ENCODE measurements at regions not wholly inside any gene's neighbourhood (a gene's known extent, or its start where the extent isn't known, plus 50 kb on each side); places are given as distances from the start of the nearest gene placed in this dataset.

DNA sequence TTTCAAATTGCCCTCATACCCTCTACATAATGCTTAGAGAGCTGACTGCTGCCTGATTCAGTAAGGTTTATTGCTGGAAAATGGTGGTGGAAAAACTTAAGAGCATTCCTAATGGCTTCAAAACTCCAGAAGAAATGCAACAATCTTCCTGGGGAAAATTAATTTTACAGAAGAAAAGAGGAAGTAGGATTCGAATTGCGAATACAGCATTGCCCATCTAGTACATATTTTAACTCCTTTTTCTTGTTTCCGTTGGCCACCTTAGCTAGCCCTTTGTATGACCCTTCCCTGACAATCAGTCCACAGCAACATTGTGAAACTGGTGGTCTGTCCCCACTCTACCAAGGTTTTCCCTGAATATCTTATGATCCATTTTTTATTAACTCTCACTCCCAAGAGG lies 224.7 kb downstream of the MTX2 start:
- H3K79me2 ChIP-seq (ENCODE audit: low read depth) = no peaks in the 10 kb centered on the region
- H3K4me2 ChIP-seq = no peak overlapping the region
- no peak for DNase-seq
- no peaks in the 10 kb centered on the region for H3F3A ChIP-seq (ENCODE audit: insufficient read depth, low read depth)
- intact Hi-C loops (cut with micrococcal nuclease; ENCODE audit: unreplicated experiment) = no loop called here
- H3K36me3 ChIP-seq (ENCODE audit: low read depth) = no peaks in the 10 kb centered on the region
- H3K9me2 ChIP-seq (ENCODE audit: insufficient read depth) = no peaks in the 10 kb centered on the region
- TF ChIP-seq CTCF (conservative IDR thresholded peaks at IDR 0.05) (no peak), EZH2 (IDR thresholded peaks at IDR 0.05; ENCODE audit: low read depth) (no peak)
- H2AFZ ChIP-seq = no peak overlapping the region
- H3K27me3 ChIP-seq (ENCODE audit: insufficient read depth, low read depth) = peaks cover 8% of the 10 kb centered on the region; the same call in 1 of the 2 replicates
- H3K27ac ChIP-seq = no peak overlapping the region
- no peaks in the 10 kb centered on the region for H4K20me1 ChIP-seq (ENCODE audit: insufficient read depth)
- BruUV-seq (replicated peaks) = no TSS peak
- CTCF ChIA-PET = no interaction called here
- H3K9me3 ChIP-seq (ENCODE audit: insufficient read depth, low read depth) = no peaks in the 10 kb centered on the region
- POLR2A ChIA-PET (ENCODE audit: unreplicated experiment) = no interaction called here
- H3K4me3 ChIP-seq = no peak overlapping the region
- H3K4me1 ChIP-seq (replicated peaks; ENCODE audit: insufficient read depth) = no peaks in the 10 kb centered on the region

DNA sequence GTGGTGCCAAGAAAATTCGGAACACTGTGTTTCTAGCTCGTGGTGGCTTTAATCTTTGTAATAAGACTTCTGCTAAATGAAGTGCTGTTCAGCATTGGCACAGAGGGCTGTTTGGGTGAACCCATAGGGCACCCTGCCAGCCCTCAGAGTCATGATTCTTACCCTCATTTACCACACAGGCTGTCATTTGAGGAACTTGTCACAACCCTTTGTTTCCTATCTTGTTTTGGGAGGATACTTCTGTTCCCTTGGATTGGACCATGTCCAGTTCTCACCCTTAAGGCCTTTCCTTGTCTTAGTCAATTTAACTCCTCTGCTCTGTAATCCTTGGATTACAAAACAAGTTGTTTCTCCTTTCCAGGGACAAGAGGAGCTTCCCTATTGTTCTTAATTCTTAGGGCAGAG lies 225.7 kb downstream of the MTX2 start:
- intact Hi-C loops (cut with micrococcal nuclease; ENCODE audit: unreplicated experiment) = no loop called here
- ChIA-PET POLR2A (ENCODE audit: unreplicated experiment) (no interaction called here), CTCF (interaction anchor here (0.6 kb wide), 1 partner anchor 122 kb away, joined by 9 read pairs; no protein-coding TSS in a partner anchor)
- no peak for DNase-seq
- Histone ChIP-seq H3K27ac (no peak overlapping the region), H3K9me2 (ENCODE audit: insufficient read depth) (no peaks in the 10 kb centered on the region), H3F3A (ENCODE audit: insufficient read depth, low read depth) (no peaks in the 10 kb centered on the region), H4K20me1 (ENCODE audit: insufficient read depth) (no peaks in the 10 kb centered on the region), H3K4me3 (no peak overlapping the region), H3K4me2 (no peak overlapping the region), H3K27me3 (ENCODE audit: insufficient read depth, low read depth) (peaks cover 8% of the 10 kb centered on the region; the same call in 1 of the 2 replicates), H3K36me3 (ENCODE audit: low read depth) (no peaks in the 10 kb centered on the region), H3K79me2 (ENCODE audit: low read depth) (no peaks in the 10 kb centered on the region), H2AFZ (no peak overlapping the region), H3K4me1 (replicated peaks; ENCODE audit: insufficient read depth) (no peaks in the 10 kb centered on the region), H3K9me3 (ENCODE audit: insufficient read depth, low read depth) (no peaks in the 10 kb centered on the region)
- no TSS peak for BruUV-seq (replicated peaks)
- TF ChIP-seq CTCF (conservative IDR thresholded peaks at IDR 0.05) (no peak), EZH2 (IDR thresholded peaks at IDR 0.05; ENCODE audit: low read depth) (no peak)

GRCh38 chr2:176495826-176496225 lies 226.6 kb downstream of the MTX2 start:
- Histone ChIP-seq H4K20me1 (ENCODE audit: insufficient read depth) (no peaks in the 10 kb centered on the region), H3K27me3 (ENCODE audit: insufficient read depth, low read depth) (peaks cover 8% of the 10 kb centered on the region; the same call in 1 of the 2 replicates), H3K4me1 (replicated peaks; ENCODE audit: insufficient read depth) (no peaks in the 10 kb centered on the region), H3K79me2 (ENCODE audit: low read depth) (no peaks in the 10 kb centered on the region), H3K4me3 (no peak overlapping the region), H3K36me3 (ENCODE audit: low read depth) (no peaks in the 10 kb centered on the region), H2AFZ (no peak overlapping the region), H3K4me2 (no peak overlapping the region), H3K27ac (no peak overlapping the region), H3F3A (ENCODE audit: insufficient read depth, low read depth) (no peaks in the 10 kb centered on the region), H3K9me3 (ENCODE audit: insufficient read depth, low read depth) (no peaks in the 10 kb centered on the region), H3K9me2 (ENCODE audit: insufficient read depth) (no peaks in the 10 kb centered on the region)
- no peak for DNase-seq
- TF ChIP-seq CTCF (conservative IDR thresholded peaks at IDR 0.05) (no peak), EZH2 (IDR thresholded peaks at IDR 0.05; ENCODE audit: low read depth) (no peak)
- POLR2A ChIA-PET (ENCODE audit: unreplicated experiment) = no interaction called here
- no TSS peak for BruUV-seq (replicated peaks)
- intact Hi-C loops (cut with micrococcal nuclease; ENCODE audit: unreplicated experiment) = no loop called here
- CTCF ChIA-PET = no interaction called here

All from PC-9 (cell line).